Endothelial cell of umbilical vein (primary cell): ENCODE measurements at regions not wholly inside any gene's neighbourhood (a gene's known extent, or its start where the extent isn't known, plus 50 kb on each side); places are given as distances from the start of the nearest gene placed in this dataset.

ENCODE experiments used
- BruUV-seq: library from RNA; stranded (reverse); fragments of 400-500 nt; replicated peaks from 2 replicates; lab custom pipeline; 2021; lab: Mats Ljungman, UMichigan
- CTCF ChIA-PET: fragments of 300-600, 350-600 bp; sonication (Branson Sonifier 250); formaldehyde crosslinking; loops from one replicate; lab custom pipeline; 2021; ENCODE audit warnings: antibody characterized with exemption, inconsistent platforms; lab: Charles Lee
- POLR2A ChIA-PET: fragments of 300-600, 350-600 bp; sonication (Branson Sonifier 250); formaldehyde crosslinking; loops from one replicate; lab custom pipeline; 2021; ENCODE audit warnings: antibody characterized with exemption, inconsistent platforms; lab: Charles Lee
- DNase-seq: peaks from one replicate; pipeline ENCODE4 v3.0.0-alpha.2; 2011; ENCODE audit warnings: low read depth, low spot score
- FAIRE-seq: peaks from 2 replicates; lab custom pipeline; 2011; peaks lifted over from hg19 to GRCh38; lab: Jason Lieb, UNC
- H2AFZ ChIP-seq: 2 replicates; pipeline ENCODE4 v1.6.0; 2012; ENCODE audit warnings: low read depth, low read length, control low read depth, inconsistent platforms
- H3K27ac ChIP-seq: 2 replicates; pipeline ENCODE4 v1.5.1; 2011; ENCODE audit warnings: low read depth, mild to moderate bottlenecking, control low read depth, low read length, moderate library complexity; ENCODE audit not compliant: insufficient read depth
- H3K27me3 ChIP-seq, 2 experiments: 2 replicates each; pipeline versions ENCODE4 v1.6.0 to v1.6.1; 2011; ENCODE audit warnings: low read length in 2 of 2, mixed read lengths in 1 of 2; ENCODE audit not compliant: control insufficient read depth in 2 of 2, insufficient read depth in 2 of 2
- H3K36me3 ChIP-seq, 2 experiments: 2 replicates in 1 of 2; 3 replicates in 1 of 2; pipeline ENCODE4 v1.5.1; 2011; ENCODE audit warnings: low read length in 2 of 2, mild to moderate bottlenecking in 1 of 2, moderate library complexity in 1 of 2; ENCODE audit not compliant: control insufficient read depth in 2 of 2, insufficient read depth in 2 of 2; ENCODE audit errors: extremely low read depth in 1 of 2
- H3K4me1 ChIP-seq: 3 replicates; pipeline ENCODE4 v1.5.1; 2011; ENCODE audit warnings: mild to moderate bottlenecking, low read length; ENCODE audit not compliant: control insufficient read depth, insufficient read depth; ENCODE audit errors: extremely low read depth
- H3K4me2 ChIP-seq: 2 replicates; pipeline ENCODE4 v1.6.1; 2011; ENCODE audit warnings: low read length, control low read depth, mixed read lengths; ENCODE audit not compliant: insufficient read depth
- H3K4me3 ChIP-seq, 3 experiments: fragments of 200-600 bp in 1 of 3; sonication (generic), shearing (Covaris generic) in 1 of 3; replicated peaks in 1 of 3; 2 replicates each; pipeline ENCODE4 v1.5.1; 2011 to 2016; ENCODE audit warnings: control low read depth in 3 of 3, low read length in 3 of 3, mild to moderate bottlenecking in 2 of 3, inconsistent platforms in 1 of 3, low read depth in 1 of 3, moderate library complexity in 1 of 3; ENCODE audit not compliant: insufficient read depth in 1 of 3
- H3K79me2 ChIP-seq: 2 replicates; pipeline ENCODE4 v1.6.0; 2012; ENCODE audit warnings: low read length, inconsistent platforms; ENCODE audit not compliant: control insufficient read depth, insufficient read depth
- H3K9ac ChIP-seq: replicated peaks from 2 replicates; pipeline ENCODE3; 2011; ENCODE audit warnings: low read length, control low read depth; ENCODE audit not compliant: insufficient read depth; ENCODE audit errors: extremely low read depth
- H3K9me1 ChIP-seq: replicated peaks from 3 replicates; pipeline ENCODE4 v1.6.0; 2011; ENCODE audit warnings: mild to moderate bottlenecking, low read length; ENCODE audit not compliant: control insufficient read depth, insufficient read depth; ENCODE audit errors: extremely low read depth
- H3K9me3 ChIP-seq: replicated peaks from 2 replicates; pipeline ENCODE4 v1.5.1; 2012; ENCODE audit warnings: low read length, inconsistent platforms; ENCODE audit not compliant: control insufficient read depth, insufficient read depth
- H4K20me1 ChIP-seq: replicated peaks from 2 replicates; pipeline ENCODE3; 2011; ENCODE audit warnings: mild to moderate bottlenecking, low read length; ENCODE audit not compliant: control insufficient read depth, insufficient read depth; ENCODE audit errors: extremely low read depth
- EZH2 ChIP-seq: IDR thresholded peaks from 2 replicates; pipeline ENCODE4 v1.6.1; 2012; ENCODE audit warnings: borderline replicate concordance, low read depth, mild to moderate bottlenecking, moderate library complexity, low read length, inconsistent platforms; ENCODE audit not compliant: severe bottlenecking
- FOS ChIP-seq: IDR thresholded peaks from 2 replicates; pipeline ENCODE4 v1.6.1; 2011; ENCODE audit warnings: mild to moderate bottlenecking, low read length, moderate library complexity, borderline replicate concordance; ENCODE audit not compliant: insufficient read depth
- GATA2 ChIP-seq: IDR thresholded peaks from 2 replicates; pipeline ENCODE4 v1.7.0; 2011; ENCODE audit warnings: low read depth, mild to moderate bottlenecking, moderate library complexity, mixed read lengths, low read length; ENCODE audit not compliant: insufficient read length, insufficient read depth
- JUN ChIP-seq: IDR thresholded peaks from 2 replicates; pipeline ENCODE4 v1.6.1; 2011; ENCODE audit warnings: borderline replicate concordance, low read depth; ENCODE audit not compliant: insufficient read length, insufficient read depth
- MYC ChIP-seq: IDR thresholded peaks from one replicate; pipeline ENCODE4 v1.6.1; 2011; ENCODE audit warnings: mild to moderate bottlenecking, low read depth, low read length
- POLR2A ChIP-seq: IDR thresholded peaks from 2 replicates; pipeline ENCODE4 v1.6.1; 2012; ENCODE audit warnings: low read depth, mild to moderate bottlenecking, control low read depth, low read length
- POLR2AphosphoS5 ChIP-seq: IDR thresholded peaks from 2 replicates; pipeline ENCODE4 v1.6.1; 2012; ENCODE audit warnings: low read depth, mild to moderate bottlenecking, control low read depth, low read length, moderate library complexity; ENCODE audit not compliant: insufficient read depth
- dilution Hi-C: fragments of 300-500 bp; cut with MboI; formaldehyde crosslinking; loops from one replicate; pipeline ENCODE4 v1.15.0; 2019; ENCODE audit warnings: low sequenced_read_pairs; ENCODE audit not compliant: extremely low pct_ligation_motif_present
- intact Hi-C: fragments of 100-400 bp; cut with micrococcal nuclease; formaldehyde crosslinking; loops from one replicate; pipeline ENCODE4 v1.10.0; 2022
- TF ChIP-seq, protein P1 (sequence below): IDR thresholded peaks from 2 replicates; pipeline ENCODE4 v1.6.1; 2011; ENCODE audit not compliant: insufficient read depth, insufficient read length
- TF ChIP-seq, protein P2 (sequence below), 2 donors: IDR thresholded peaks; 1 replicate in 1 of 2; 2 replicates in 1 of 2; pipeline ENCODE4 v1.5.1; 2011; ENCODE audit warnings: low read length in 2 of 2, mild to moderate bottlenecking in 2 of 2, moderate library complexity in 2 of 2, control low read depth in 1 of 2, inconsistent platforms in 1 of 2, low read depth in 1 of 2; ENCODE audit not compliant: insufficient read depth in 1 of 2; ENCODE audit errors: extremely low read depth in 1 of 2

DNA sequence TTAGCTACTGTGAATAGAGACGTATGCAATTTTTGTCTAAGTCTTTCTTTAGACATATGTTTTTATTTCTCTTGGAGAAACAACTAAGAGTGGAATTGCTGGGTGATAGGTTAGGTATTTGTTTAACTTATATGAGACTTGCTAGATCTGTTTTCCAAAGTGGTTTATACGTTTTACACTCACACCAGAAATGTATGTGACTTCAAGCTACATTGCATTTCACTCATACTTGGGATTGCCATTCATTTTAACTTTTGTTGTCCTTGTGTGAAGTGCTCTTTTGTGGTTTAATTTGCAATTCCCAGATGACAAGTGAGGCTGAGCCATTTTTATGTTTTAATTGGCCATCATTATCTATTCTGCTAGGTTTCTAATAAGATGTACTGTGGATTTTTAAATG is 817.2 kb downstream of the GLUD2 start:
- dilution Hi-C loops (no loop called here), intact Hi-C loops (no loop called here)
- Histone ChIP-seq H4K20me1 (no peaks in the 10 kb centered on the region), H2AFZ (no peak overlapping the region), H3K4me2 (no peak overlapping the region), H3K4me1 (no peaks in the 10 kb centered on the region), H3K36me3 (no peaks in the 10 kb centered on the region), H3K4me3 (no peak overlapping the region), H3K9ac (no peak overlapping the region), H3K9me1 (no peaks in the 10 kb centered on the region), H3K27me3 (no peaks in the 10 kb centered on the region), H3K9me3 (no peaks in the 10 kb centered on the region), H3K79me2 (no peaks in the 10 kb centered on the region), H3K27ac (no peak overlapping the region)
- TF ChIP-seq POLR2A (no peak), GATA2 (no peak), FOS (no peak), EZH2 (no peak), JUN (no peak)
- DNase-seq (no peak), FAIRE-seq (no peak)
- ChIA-PET POLR2A (no interaction called here), CTCF (no interaction called here)
- no TSS peak for BruUV-seq

DNA sequence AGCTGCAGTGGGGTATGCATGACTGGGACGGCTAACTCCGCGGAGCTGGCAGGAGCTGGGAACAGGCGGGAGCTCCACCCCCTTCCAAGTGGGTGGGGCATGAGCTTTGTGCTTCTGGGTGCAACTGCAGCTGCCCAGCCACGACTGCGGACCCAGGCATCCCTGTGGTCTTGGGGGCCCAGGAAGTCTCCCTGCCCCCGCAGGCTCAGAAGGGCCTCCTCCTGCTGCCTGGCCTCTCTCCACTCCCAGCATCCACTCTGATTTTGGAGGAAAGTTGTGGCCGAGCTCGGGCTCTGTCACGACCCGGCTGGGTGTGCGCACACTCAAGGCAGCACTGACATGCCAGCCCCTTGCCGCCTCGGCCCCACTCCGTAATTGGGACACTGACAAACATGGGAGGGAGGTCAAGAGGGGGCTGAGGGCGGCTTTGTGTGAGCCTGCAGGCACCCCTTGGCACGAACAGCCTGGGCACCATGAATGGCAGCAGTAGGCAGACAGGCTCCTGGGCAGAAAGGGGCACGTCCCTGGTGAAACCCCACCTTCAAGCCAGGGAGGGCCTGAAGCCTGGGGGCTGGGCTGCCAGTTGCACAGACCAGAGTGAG is 822.6 kb downstream of the GLUD2 start:
- H3K4me3 ChIP-seq: no peak overlapping the region
- no peaks in the 10 kb centered on the region for H4K20me1 ChIP-seq
- H3K27ac ChIP-seq: no peak overlapping the region
- no peaks in the 10 kb centered on the region for H3K27me3 ChIP-seq
- DNase-seq (no peak), FAIRE-seq (no peak)
- H3K9ac ChIP-seq: no peak overlapping the region
- no peaks in the 10 kb centered on the region for H3K9me1 ChIP-seq
- H2AFZ ChIP-seq: no peak overlapping the region
- no peaks in the 10 kb centered on the region for H3K36me3 ChIP-seq
- no TSS peak for BruUV-seq
- TF ChIP-seq, protein P1, sequence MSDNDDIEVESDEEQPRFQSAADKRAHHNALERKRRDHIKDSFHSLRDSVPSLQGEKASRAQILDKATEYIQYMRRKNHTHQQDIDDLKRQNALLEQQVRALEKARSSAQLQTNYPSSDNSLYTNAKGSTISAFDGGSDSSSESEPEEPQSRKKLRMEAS: no peak
- TF ChIP-seq MYC: no peak
- TF ChIP-seq POLR2A: no peak
- no peak for TF ChIP-seq FOS
- no peak for TF ChIP-seq EZH2
- TF ChIP-seq JUN: no peak
- TF ChIP-seq, protein P2, sequence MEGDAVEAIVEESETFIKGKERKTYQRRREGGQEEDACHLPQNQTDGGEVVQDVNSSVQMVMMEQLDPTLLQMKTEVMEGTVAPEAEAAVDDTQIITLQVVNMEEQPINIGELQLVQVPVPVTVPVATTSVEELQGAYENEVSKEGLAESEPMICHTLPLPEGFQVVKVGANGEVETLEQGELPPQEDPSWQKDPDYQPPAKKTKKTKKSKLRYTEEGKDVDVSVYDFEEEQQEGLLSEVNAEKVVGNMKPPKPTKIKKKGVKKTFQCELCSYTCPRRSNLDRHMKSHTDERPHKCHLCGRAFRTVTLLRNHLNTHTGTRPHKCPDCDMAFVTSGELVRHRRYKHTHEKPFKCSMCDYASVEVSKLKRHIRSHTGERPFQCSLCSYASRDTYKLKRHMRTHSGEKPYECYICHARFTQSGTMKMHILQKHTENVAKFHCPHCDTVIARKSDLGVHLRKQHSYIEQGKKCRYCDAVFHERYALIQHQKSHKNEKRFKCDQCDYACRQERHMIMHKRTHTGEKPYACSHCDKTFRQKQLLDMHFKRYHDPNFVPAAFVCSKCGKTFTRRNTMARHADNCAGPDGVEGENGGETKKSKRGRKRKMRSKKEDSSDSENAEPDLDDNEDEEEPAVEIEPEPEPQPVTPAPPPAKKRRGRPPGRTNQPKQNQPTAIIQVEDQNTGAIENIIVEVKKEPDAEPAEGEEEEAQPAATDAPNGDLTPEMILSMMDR (IDR thresholded peaks at IDR 0.05; ENCODE audit: extremely low read depth in 1 of 2, insufficient read depth in 1 of 2, low read depth in 1 of 2, low read length in 2 of 2): no peak
- no peak for TF ChIP-seq GATA2
- no peak for TF ChIP-seq POLR2AphosphoS5
- dilution Hi-C loops: no loop called here
- ChIA-PET CTCF (no interaction called here), POLR2A (no interaction called here)
- intact Hi-C loops: no loop called here
- H3K9me3 ChIP-seq: no peaks in the 10 kb centered on the region
- no peaks in the 10 kb centered on the region for H3K79me2 ChIP-seq
- no peak overlapping the region for H3K4me2 ChIP-seq
- no peaks in the 10 kb centered on the region for H3K4me1 ChIP-seq
